MM.1S (cell line): ENCODE measurements at regions not wholly inside any gene's neighbourhood (a gene's known extent, or its start where the extent isn't known, plus 50 kb on each side); places are given as distances from the start of the nearest gene placed in this dataset.

Experiments used
- DNase-seq: peaks from one replicate; pipeline ENCODE4 v3.0.0-alpha.2; 2015
- H2AFZ ChIP-seq: fragments of 300-600 bp; sonication (generic); 2 replicates; pipeline ENCODE4 v1.6.0; 2016; ENCODE audit warnings: antibody characterized with exemption, low read length
- H3F3A ChIP-seq: fragments of 300-600 bp; sonication (generic); 2 replicates; pipeline ENCODE4 v1.6.1; 2016; ENCODE audit warnings: mild to moderate bottlenecking, antibody characterized with exemption, low read length, moderate library complexity, mixed read lengths; ENCODE audit not compliant: insufficient read depth
- H3K27ac ChIP-seq: fragments of 300-600 bp; sonication (generic); 2 replicates; pipeline ENCODE4 v1.5.1; 2016; ENCODE audit warnings: mild to moderate bottlenecking, low read length
- H3K27me3 ChIP-seq: fragments of 300-600 bp; sonication (generic); replicated peaks from 2 replicates; pipeline ENCODE4 v1.6.0; 2016; ENCODE audit warnings: low read length; ENCODE audit not compliant: insufficient read depth
- H3K36me3 ChIP-seq: fragments of 300-600 bp; sonication (generic); replicated peaks from 2 replicates; pipeline ENCODE4 v1.6.1; 2016; ENCODE audit warnings: mild to moderate bottlenecking, low read length, mixed read lengths; ENCODE audit not compliant: insufficient read depth
- H3K4me1 ChIP-seq: fragments of 300-600 bp; sonication (generic); 2 replicates; pipeline ENCODE4 v1.6.1; 2016; ENCODE audit warnings: low read length, mixed read lengths
- H3K4me2 ChIP-seq: fragments of 300-600 bp; sonication (generic); 2 replicates; pipeline ENCODE4 v1.6.0; 2016; ENCODE audit warnings: low read depth, low read length
- H3K4me3 ChIP-seq: fragments of 300-600 bp; sonication (generic); 2 replicates; pipeline ENCODE4 v1.5.1; 2016; ENCODE audit warnings: low read length, mixed read lengths
- H3K79me2 ChIP-seq: fragments of 300-600 bp; sonication (generic); 2 replicates; pipeline ENCODE4 v1.6.1; 2016; ENCODE audit warnings: mixed run types, low read length, mixed read lengths
- H3K9ac ChIP-seq: fragments of 300-600 bp; sonication (generic); 2 replicates; pipeline ENCODE4 v1.6.1; 2016; ENCODE audit warnings: low read length, mixed read lengths
- H3K9me2 ChIP-seq: fragments of 300-600 bp; sonication (generic); replicated peaks from 2 replicates; pipeline ENCODE4 v1.6.1; 2016; ENCODE audit warnings: mild to moderate bottlenecking, low read length, mixed read lengths; ENCODE audit not compliant: insufficient read depth
- H3K9me3 ChIP-seq: fragments of 300-600 bp; sonication (generic); replicated peaks from 2 replicates; pipeline ENCODE4 v1.6.1; 2016; ENCODE audit warnings: mild to moderate bottlenecking, low read length, mixed read lengths; ENCODE audit not compliant: insufficient read depth
- H4K20me1 ChIP-seq: fragments of 300-600 bp; sonication (generic); 2 replicates; pipeline ENCODE4 v1.6.1; 2016; ENCODE audit warnings: mild to moderate bottlenecking, low read length, moderate library complexity, mixed read lengths; ENCODE audit not compliant: insufficient read depth
- EZH2 ChIP-seq: fragments of 300-600 bp; sonication (generic); optimal IDR thresholded peaks from 2 replicates; pipeline ENCODE3; 2017; ENCODE audit warnings: low read depth, mild to moderate bottlenecking, antibody characterized with exemption, low read length, mixed read lengths
- EZH2phosphoT487 ChIP-seq: fragments of 300-600 bp; sonication (generic); IDR thresholded peaks from 2 replicates; pipeline ENCODE4 v1.6.1; 2018; ENCODE audit warnings: antibody characterized with exemption, low read length
- TF ChIP-seq, protein P1 (sequence below): fragments of 300-600 bp; sonication (generic); IDR thresholded peaks from 2 replicates; pipeline ENCODE4 v1.5.1; 2016; ENCODE audit warnings: antibody characterized with exemption, low read length, mixed read lengths

DNA sequence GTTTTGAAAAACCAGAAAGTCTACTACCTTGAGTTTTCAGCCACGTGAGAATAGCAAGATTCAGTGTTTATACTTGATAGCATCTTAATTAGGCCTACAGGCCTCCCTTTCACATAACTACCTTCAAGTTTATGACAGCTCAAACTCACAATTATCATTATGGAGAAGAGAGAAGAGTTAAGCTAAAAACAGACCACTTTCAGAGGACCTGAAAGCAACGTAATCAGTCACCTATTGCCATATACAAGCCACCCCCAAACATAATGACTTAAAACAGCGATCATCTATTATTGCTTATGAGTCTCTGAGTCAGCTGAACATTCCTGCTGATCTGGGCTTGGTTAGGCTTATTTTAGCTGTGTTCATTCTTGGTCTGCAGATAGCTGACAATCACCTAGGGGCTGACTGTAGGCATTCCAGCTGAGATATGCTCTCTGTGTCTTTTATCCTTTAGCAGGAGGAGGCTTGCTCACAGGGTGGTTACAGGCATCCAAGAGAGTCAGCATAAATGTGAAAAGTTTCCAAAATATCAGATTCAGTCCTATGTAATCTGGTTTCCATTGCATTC lies 130.9 kb downstream of the COX7C start:
- Histone ChIP-seq H3K4me3 (no peak overlapping the region), H3K9me3 (no peaks in the 10 kb centered on the region), H3K36me3 (no peaks in the 10 kb centered on the region), H3K4me2 (no peak overlapping the region), H2AFZ (peak overlapping the region; percentile 14; the same call in 1 of the 2 replicates), H3K9ac (no peak overlapping the region), H3K79me2 (no peaks in the 10 kb centered on the region), H3K4me1 (no peaks in the 10 kb centered on the region; the same call in 1 of the 2 replicates), H3K27ac (no peak overlapping the region), H4K20me1 (no peaks in the 10 kb centered on the region), H3K27me3 (no peaks in the 10 kb centered on the region), H3F3A (no peaks in the 10 kb centered on the region), H3K9me2 (no peaks in the 10 kb centered on the region)
- TF ChIP-seq, protein P1, sequence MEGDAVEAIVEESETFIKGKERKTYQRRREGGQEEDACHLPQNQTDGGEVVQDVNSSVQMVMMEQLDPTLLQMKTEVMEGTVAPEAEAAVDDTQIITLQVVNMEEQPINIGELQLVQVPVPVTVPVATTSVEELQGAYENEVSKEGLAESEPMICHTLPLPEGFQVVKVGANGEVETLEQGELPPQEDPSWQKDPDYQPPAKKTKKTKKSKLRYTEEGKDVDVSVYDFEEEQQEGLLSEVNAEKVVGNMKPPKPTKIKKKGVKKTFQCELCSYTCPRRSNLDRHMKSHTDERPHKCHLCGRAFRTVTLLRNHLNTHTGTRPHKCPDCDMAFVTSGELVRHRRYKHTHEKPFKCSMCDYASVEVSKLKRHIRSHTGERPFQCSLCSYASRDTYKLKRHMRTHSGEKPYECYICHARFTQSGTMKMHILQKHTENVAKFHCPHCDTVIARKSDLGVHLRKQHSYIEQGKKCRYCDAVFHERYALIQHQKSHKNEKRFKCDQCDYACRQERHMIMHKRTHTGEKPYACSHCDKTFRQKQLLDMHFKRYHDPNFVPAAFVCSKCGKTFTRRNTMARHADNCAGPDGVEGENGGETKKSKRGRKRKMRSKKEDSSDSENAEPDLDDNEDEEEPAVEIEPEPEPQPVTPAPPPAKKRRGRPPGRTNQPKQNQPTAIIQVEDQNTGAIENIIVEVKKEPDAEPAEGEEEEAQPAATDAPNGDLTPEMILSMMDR = no peak
- no peak for DNase-seq

DNA sequence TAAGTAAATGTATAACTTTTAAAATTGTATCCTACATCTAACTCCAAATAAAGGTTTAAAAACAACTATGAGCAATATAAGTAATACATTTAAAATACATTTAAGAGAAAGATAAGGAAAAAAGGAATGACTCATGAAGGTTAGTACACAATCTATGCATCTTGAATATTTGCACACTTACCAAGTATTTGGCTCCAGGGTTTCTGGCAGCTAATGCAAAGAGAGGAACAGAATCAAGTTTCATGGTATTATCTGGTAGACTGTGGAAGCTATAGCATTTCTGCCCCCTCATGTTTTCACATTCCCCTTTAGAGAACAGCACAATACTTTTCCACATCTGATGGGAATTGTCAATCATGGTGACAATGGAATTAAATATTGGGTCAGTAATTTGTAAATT lies 132.1 kb downstream of the COX7C start:
- Histone ChIP-seq H4K20me1 (no peaks in the 10 kb centered on the region), H2AFZ (no peak overlapping the region), H3K27ac (no peak overlapping the region), H3K4me2 (no peak overlapping the region), H3K9ac (no peak overlapping the region), H3K79me2 (no peaks in the 10 kb centered on the region), H3F3A (no peaks in the 10 kb centered on the region), H3K9me3 (no peaks in the 10 kb centered on the region), H3K4me3 (no peak overlapping the region), H3K9me2 (no peaks in the 10 kb centered on the region), H3K27me3 (no peaks in the 10 kb centered on the region), H3K36me3 (no peaks in the 10 kb centered on the region), H3K4me1 (no peaks in the 10 kb centered on the region; the same call in 1 of the 2 replicates)
- TF ChIP-seq, protein P1 = no peak
- no peak for TF ChIP-seq EZH2
- no peak for TF ChIP-seq EZH2phosphoT487
- DNase-seq = no peak

DNA sequence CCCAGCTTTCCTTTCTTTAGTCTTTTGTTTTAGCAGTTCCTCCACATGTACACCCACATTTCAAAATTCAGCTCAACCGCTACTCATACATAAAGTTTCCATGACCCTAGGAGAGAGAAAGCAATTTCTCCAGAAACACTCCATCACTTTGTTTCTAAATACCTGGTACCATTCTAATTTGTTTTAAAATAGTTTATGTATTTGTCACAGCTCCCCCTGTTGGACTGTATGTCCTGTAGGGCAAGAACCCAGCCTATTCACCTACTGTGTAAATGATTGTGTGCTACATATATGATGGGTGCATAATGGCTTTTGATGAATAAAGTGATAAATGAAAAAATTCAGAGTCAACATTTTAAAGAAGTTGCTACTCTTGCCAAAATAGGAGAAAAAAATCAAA lies 139.1 kb downstream of the COX7C start:
- Histone ChIP-seq H3K79me2 (no peaks in the 10 kb centered on the region), H3K4me1 (no peaks in the 10 kb centered on the region), H3K27me3 (no peaks in the 10 kb centered on the region), H4K20me1 (no peaks in the 10 kb centered on the region), H3K4me2 (no peak overlapping the region), H3K4me3 (no peak overlapping the region), H3K9me2 (no peaks in the 10 kb centered on the region), H3F3A (no peaks in the 10 kb centered on the region), H3K36me3 (no peaks in the 10 kb centered on the region), H3K9me3 (no peaks in the 10 kb centered on the region), H3K9ac (no peak overlapping the region), H2AFZ (no peak overlapping the region), H3K27ac (no peak overlapping the region)
- DNase-seq = no peak
- TF ChIP-seq, protein P1 = no peak
- TF ChIP-seq EZH2phosphoT487 = no peak
- no peak for TF ChIP-seq EZH2
